GM12878 (cell line): ENCODE measurements at regions not wholly inside any gene's neighbourhood (a gene's known extent, or its start where the extent isn't known, plus 50 kb on each side); places are given as distances from the start of the nearest gene placed in this dataset.

ENCODE experiments used
- ATAC-seq: fragments of 200-7000 bp; cut with Tn5 transposase; 3 replicates; pipeline ENCODE4 v1.9.1; 2020; ENCODE audit warnings: mild to moderate bottlenecking, moderate library complexity
- BruUV-seq: library from RNA; stranded (reverse); fragments of 400-500 nt; replicated peaks from 2 replicates; lab custom pipeline; 2021; lab: Mats Ljungman, UMichigan
- CTCF ChIA-PET: fragments of 300-600 bp; sonication (Branson Sonifier 250); formaldehyde crosslinking; extraction: SDS; loops from one replicate; lab custom pipeline; 2021; ENCODE audit warnings: inconsistent platforms; lab: Yijun Ruan, JAX
- POLR2A ChIA-PET: fragments of 350-600 bp; formaldehyde crosslinking; extraction: SDS; loops from one replicate; lab custom pipeline; 2021; ENCODE audit warnings: inconsistent platforms; lab: Charles Lee
- RAD21 ChIA-PET: fragments of 300-600 bp; sonication (Branson Sonifier 250); formaldehyde crosslinking; loops from one replicate; lab custom pipeline; 2023; ENCODE audit warnings: antibody characterized with exemption; ENCODE audit not compliant: unreplicated experiment; lab: Charles Lee
- SMC1A ChIA-PET: fragments of 300-600 bp; sonication (Branson Sonifier 250); formaldehyde crosslinking; loops from one replicate; lab custom pipeline; 2023; ENCODE audit not compliant: unreplicated experiment, uncharacterized antibody; lab: Charles Lee
- DNase-seq: peaks from one replicate; pipeline ENCODE4 v3.0.0-alpha.2; 2011; ENCODE audit warnings: low read depth, low spot score
- FAIRE-seq: peaks from 3 replicates; lab custom pipeline; 2011; peaks lifted over from hg19 to GRCh38; lab: Jason Lieb, UNC
- H2AFZ ChIP-seq: 2 replicates; pipeline ENCODE4 v1.6.0; 2011; ENCODE audit warnings: low read depth, low read length, control low read depth; ENCODE audit not compliant: control insufficient read depth
- H3K27ac ChIP-seq: 2 replicates; pipeline ENCODE4 v1.5.1; 2011; ENCODE audit warnings: control low read depth; ENCODE audit not compliant: control insufficient read depth, insufficient read depth
- H3K27me3 ChIP-seq, 2 experiments: replicated peaks in 1 of 2; 2 replicates each; pipeline versions ENCODE4 v1.6.0 to v1.6.1; 2011; ENCODE audit warnings: low read length in 1 of 2; ENCODE audit not compliant: control insufficient read depth in 2 of 2, insufficient read depth in 2 of 2
- H3K36me3 ChIP-seq, 2 experiments: 2 replicates each; pipeline ENCODE4 v1.5.1; 2011; ENCODE audit warnings: low read length in 1 of 2; ENCODE audit not compliant: control insufficient read depth in 2 of 2, insufficient read depth in 2 of 2
- H3K4me1 ChIP-seq: 2 replicates; pipeline ENCODE4 v1.6.1; 2011; ENCODE audit warnings: mild to moderate bottlenecking, low read length, moderate library complexity, mixed read lengths; ENCODE audit not compliant: control insufficient read depth, insufficient read depth
- H3K4me2 ChIP-seq: 2 replicates; pipeline ENCODE4 v1.6.0; 2011; ENCODE audit warnings: control low read depth; ENCODE audit not compliant: control insufficient read depth, insufficient read depth
- H3K4me3 ChIP-seq: fragments of 200-600 bp; sonication (generic); 2 replicates; pipeline ENCODE4 v1.5.1; 2016
- H3K79me2 ChIP-seq: 2 replicates; pipeline ENCODE4 v1.6.0; 2011; ENCODE audit warnings: low read length; ENCODE audit not compliant: control insufficient read depth, insufficient read depth
- H3K9ac ChIP-seq: 2 replicates; pipeline ENCODE4 v1.8.0; 2011; ENCODE audit warnings: low read length, control low read depth, mixed read lengths; ENCODE audit not compliant: control insufficient read depth, insufficient read depth
- H3K9me3 ChIP-seq: replicated peaks from 3 replicates; pipeline ENCODE4 v1.5.1; 2011; ENCODE audit warnings: mild to moderate bottlenecking, low read length; ENCODE audit not compliant: control insufficient read depth, insufficient read depth
- H4K20me1 ChIP-seq: 2 replicates; pipeline ENCODE4 v1.6.0; 2011; ENCODE audit not compliant: control insufficient read depth, insufficient read depth
- KLF5 ChIP-seq: fragments of 450-650 bp; IDR thresholded peaks from 2 replicates; pipeline ENCODE4 v1.6.1; 2014; ENCODE audit warnings: mild to moderate bottlenecking; ENCODE audit not compliant: partially characterized antibody
- RAD21 ChIP-seq: IDR thresholded peaks from 2 replicates; pipeline ENCODE4 v1.6.1; 2011; ENCODE audit warnings: mild to moderate bottlenecking, low read depth, low read length, moderate library complexity; ENCODE audit not compliant: insufficient read depth
- RUNX3 ChIP-seq: IDR thresholded peaks from 2 replicates; pipeline ENCODE4 v1.6.1; 2012; ENCODE audit warnings: low read length, inconsistent platforms
- SMAD5 ChIP-seq: IDR thresholded peaks from 2 replicates; pipeline ENCODE4 v1.6.1; 2016; ENCODE audit warnings: antibody characterized with exemption, low read depth
- SREBF2 ChIP-seq: IDR thresholded peaks from 2 replicates; pipeline ENCODE4 v1.6.1; 2012; ENCODE audit warnings: mild to moderate bottlenecking, low read length
- in situ Hi-C: fragments of 300-500 bp; cut with MboI; formaldehyde crosslinking; loops from 9 replicates; pipeline ENCODE4 v1.14.3; 2018; ENCODE audit warnings: mixed read lengths
- intact Hi-C: fragments of 100-400 bp; cut with micrococcal nuclease; formaldehyde crosslinking; loops from one replicate; pipeline ENCODE4 v1.14.2; 2022; ENCODE audit not compliant: unreplicated experiment
- TF ChIP-seq, protein P1 (sequence below): fragments of 450-650 bp; IDR thresholded peaks from 2 replicates; pipeline ENCODE4 v1.6.1; 2014; ENCODE audit warnings: mild to moderate bottlenecking
- TF ChIP-seq, protein P2 (sequence below): IDR thresholded peaks from 2 replicates; pipeline ENCODE4 v1.6.1; 2011; ENCODE audit warnings: mild to moderate bottlenecking, low read depth, low read length, moderate library complexity; ENCODE audit not compliant: insufficient replicate concordance
- TF ChIP-seq, protein P3 (sequence below): fragments of 450-650 bp; IDR thresholded peaks from 2 replicates; pipeline ENCODE4 v1.6.1; 2016; ENCODE audit warnings: mild to moderate bottlenecking
- TF ChIP-seq, protein P4 (sequence below): IDR thresholded peaks from 2 replicates; pipeline ENCODE4 v1.6.1; 2012; ENCODE audit warnings: improper control_type of control experiment, low read depth, low read length; ENCODE audit not compliant: insufficient replicate concordance

DNA sequence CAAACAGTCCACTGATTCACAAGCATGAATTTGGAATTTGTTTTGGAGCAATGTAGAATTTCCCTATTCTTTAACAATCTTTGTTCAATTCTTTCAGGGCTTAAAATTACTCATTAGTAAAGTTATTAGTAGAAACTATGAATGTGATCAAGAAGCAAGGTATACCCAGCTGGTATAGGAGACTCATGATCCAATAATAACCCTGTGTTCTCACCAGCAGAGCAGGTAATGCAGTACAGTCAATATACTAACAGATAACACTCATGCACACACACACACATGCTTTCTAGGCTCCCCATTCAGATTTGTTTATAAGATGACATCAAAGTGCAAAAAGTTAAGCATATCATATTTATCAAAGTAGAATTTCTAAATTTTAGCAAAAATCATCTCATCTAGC is 445.2 kb downstream of the ELAVL2 start:
- no peaks in the 10 kb centered on the region for H4K20me1 ChIP-seq
- no peaks in the 10 kb centered on the region for H3K27me3 ChIP-seq
- ChIA-PET CTCF (no interaction called here), SMC1A (no interaction called here), POLR2A (no interaction called here), RAD21 (no interaction called here)
- H3K79me2 ChIP-seq, result no peaks in the 10 kb centered on the region
- intact Hi-C loops, result loop anchor here (10.0 kb wide), 1 partner anchor 56 kb away; no protein-coding TSS in a partner anchor
- in situ Hi-C loops, result no loop called here
- no peak overlapping the region for H3K9ac ChIP-seq
- FAIRE-seq (no peak), DNase-seq (no peak), ATAC-seq (peak; percentile 77)
- BruUV-seq, result no TSS peak
- H3K9me3 ChIP-seq, result no peaks in the 10 kb centered on the region
- TF ChIP-seq SREBF2 (no peak), SMAD5 (no peak), KLF5 (no peak), RUNX3 (peak; percentile 12; the same call in 1 of the 2 replicates), RAD21 (no peak)
- TF ChIP-seq, protein P1, sequence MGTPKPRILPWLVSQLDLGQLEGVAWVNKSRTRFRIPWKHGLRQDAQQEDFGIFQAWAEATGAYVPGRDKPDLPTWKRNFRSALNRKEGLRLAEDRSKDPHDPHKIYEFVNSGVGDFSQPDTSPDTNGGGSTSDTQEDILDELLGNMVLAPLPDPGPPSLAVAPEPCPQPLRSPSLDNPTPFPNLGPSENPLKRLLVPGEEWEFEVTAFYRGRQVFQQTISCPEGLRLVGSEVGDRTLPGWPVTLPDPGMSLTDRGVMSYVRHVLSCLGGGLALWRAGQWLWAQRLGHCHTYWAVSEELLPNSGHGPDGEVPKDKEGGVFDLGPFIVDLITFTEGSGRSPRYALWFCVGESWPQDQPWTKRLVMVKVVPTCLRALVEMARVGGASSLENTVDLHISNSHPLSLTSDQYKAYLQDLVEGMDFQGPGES, result no peak
- TF ChIP-seq, protein P2, sequence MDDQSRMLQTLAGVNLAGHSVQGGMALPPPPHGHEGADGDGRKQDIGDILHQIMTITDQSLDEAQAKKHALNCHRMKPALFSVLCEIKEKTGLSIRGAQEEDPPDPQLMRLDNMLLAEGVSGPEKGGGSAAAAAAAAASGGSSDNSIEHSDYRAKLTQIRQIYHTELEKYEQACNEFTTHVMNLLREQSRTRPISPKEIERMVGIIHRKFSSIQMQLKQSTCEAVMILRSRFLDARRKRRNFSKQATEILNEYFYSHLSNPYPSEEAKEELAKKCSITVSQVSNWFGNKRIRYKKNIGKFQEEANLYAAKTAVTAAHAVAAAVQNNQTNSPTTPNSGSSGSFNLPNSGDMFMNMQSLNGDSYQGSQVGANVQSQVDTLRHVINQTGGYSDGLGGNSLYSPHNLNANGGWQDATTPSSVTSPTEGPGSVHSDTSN, result no peak
- TF ChIP-seq, protein P3, sequence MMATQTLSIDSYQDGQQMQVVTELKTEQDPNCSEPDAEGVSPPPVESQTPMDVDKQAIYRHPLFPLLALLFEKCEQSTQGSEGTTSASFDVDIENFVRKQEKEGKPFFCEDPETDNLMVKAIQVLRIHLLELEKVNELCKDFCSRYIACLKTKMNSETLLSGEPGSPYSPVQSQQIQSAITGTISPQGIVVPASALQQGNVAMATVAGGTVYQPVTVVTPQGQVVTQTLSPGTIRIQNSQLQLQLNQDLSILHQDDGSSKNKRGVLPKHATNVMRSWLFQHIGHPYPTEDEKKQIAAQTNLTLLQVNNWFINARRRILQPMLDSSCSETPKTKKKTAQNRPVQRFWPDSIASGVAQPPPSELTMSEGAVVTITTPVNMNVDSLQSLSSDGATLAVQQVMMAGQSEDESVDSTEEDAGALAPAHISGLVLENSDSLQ, result no peak
- TF ChIP-seq, protein P4, sequence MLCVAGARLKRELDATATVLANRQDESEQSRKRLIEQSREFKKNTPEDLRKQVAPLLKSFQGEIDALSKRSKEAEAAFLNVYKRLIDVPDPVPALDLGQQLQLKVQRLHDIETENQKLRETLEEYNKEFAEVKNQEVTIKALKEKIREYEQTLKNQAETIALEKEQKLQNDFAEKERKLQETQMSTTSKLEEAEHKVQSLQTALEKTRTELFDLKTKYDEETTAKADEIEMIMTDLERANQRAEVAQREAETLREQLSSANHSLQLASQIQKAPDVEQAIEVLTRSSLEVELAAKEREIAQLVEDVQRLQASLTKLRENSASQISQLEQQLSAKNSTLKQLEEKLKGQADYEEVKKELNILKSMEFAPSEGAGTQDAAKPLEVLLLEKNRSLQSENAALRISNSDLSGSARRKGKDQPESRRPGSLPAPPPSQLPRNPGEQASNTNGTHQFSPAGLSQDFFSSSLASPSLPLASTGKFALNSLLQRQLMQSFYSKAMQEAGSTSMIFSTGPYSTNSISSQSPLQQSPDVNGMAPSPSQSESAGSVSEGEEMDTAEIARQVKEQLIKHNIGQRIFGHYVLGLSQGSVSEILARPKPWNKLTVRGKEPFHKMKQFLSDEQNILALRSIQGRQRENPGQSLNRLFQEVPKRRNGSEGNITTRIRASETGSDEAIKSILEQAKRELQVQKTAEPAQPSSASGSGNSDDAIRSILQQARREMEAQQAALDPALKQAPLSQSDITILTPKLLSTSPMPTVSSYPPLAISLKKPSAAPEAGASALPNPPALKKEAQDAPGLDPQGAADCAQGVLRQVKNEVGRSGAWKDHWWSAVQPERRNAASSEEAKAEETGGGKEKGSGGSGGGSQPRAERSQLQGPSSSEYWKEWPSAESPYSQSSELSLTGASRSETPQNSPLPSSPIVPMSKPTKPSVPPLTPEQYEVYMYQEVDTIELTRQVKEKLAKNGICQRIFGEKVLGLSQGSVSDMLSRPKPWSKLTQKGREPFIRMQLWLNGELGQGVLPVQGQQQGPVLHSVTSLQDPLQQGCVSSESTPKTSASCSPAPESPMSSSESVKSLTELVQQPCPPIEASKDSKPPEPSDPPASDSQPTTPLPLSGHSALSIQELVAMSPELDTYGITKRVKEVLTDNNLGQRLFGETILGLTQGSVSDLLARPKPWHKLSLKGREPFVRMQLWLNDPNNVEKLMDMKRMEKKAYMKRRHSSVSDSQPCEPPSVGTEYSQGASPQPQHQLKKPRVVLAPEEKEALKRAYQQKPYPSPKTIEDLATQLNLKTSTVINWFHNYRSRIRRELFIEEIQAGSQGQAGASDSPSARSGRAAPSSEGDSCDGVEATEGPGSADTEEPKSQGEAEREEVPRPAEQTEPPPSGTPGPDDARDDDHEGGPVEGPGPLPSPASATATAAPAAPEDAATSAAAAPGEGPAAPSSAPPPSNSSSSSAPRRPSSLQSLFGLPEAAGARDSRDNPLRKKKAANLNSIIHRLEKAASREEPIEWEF, result no peak
- H3K36me3 ChIP-seq, result no peaks in the 10 kb centered on the region
- no peak overlapping the region for H3K4me2 ChIP-seq
- H3K4me3 ChIP-seq, result no peak overlapping the region
- H2AFZ ChIP-seq, result no peak overlapping the region
- no peak overlapping the region for H3K27ac ChIP-seq
- H3K4me1 ChIP-seq, result no peaks in the 10 kb centered on the region
